ENCODE measurements at regions not wholly inside any gene's neighbourhood (a gene's known extent, or its start where the extent isn't known, plus 50 kb on each side); places are given as distances from the start of the nearest gene placed in this dataset.
A peak's percentile ranks its signal among the peaks of the same experiment; 100 is the strongest.

- H3K9me2 ChIP-seq (replicated peaks; ENCODE audit: low read length): no peaks in the 10 kb centered on the region
- no peak for TF ChIP-seq EZH2phosphoT487 (IDR thresholded peaks at IDR 0.05; ENCODE audit: borderline replicate concordance, low read length)
- no peak for TF ChIP-seq EZH2 (IDR thresholded peaks at IDR 0.05; ENCODE audit: low read length, unreplicated experiment)
- intact Hi-C loops (cut with micrococcal nuclease): loop anchor here (2.0 to 5.0 kb wide), 2 partner anchors 126 to 455 kb away; no protein-coding TSS in a partner anchor
- no peak overlapping the region for H2AFZ ChIP-seq (ENCODE audit: low read length)
- H3K27me3 ChIP-seq (ENCODE audit: low read length): no peaks in the 10 kb centered on the region
- H3K27ac ChIP-seq (ENCODE audit: low read length): no peak overlapping the region
- POLR2A ChIA-PET (ENCODE audit: unreplicated experiment): no interaction called here
- no peak overlapping the region for H3K9ac ChIP-seq (ENCODE audit: low read length)
- no peaks in the 10 kb centered on the region for H3K79me2 ChIP-seq (ENCODE audit: low read length)
- DNase-seq: peak; percentile 9
- CTCF ChIA-PET: no interaction called here
- no peaks in the 10 kb centered on the region for H3K36me3 ChIP-seq (ENCODE audit: low read depth, low read length)
- H3K4me2 ChIP-seq (ENCODE audit: low read length): peak overlapping the region; percentile 8; the same call in 1 of the 2 replicates
- ATAC-seq: peak; percentile 74
- H3K4me1 ChIP-seq (ENCODE audit: insufficient read depth, low read length): peaks cover 9% of the 10 kb centered on the region; the same call in 1 of the 2 replicates
- no peaks in the 10 kb centered on the region for H3F3A ChIP-seq (ENCODE audit: low read length, unreplicated experiment)
- H4K20me1 ChIP-seq (ENCODE audit: low read length): no peaks in the 10 kb centered on the region
- no TSS peak for BruUV-seq (replicated peaks)
- H3K9me3 ChIP-seq (ENCODE audit: low read length): 0 out of 2 replicates have a peak, but pooled peaks cover 10% of the 10 kb centered on the region
- H3K4me3 ChIP-seq (ENCODE audit: low read length): no peak overlapping the region
These were observed 134.3 kb downstream of the AHR start for GRCh38 chr7:17432793-17433192.

- no peak overlapping the region for H3K4me2 ChIP-seq (ENCODE audit: low read length)
- no peaks in the 10 kb centered on the region for H3K79me2 ChIP-seq (ENCODE audit: low read length)
- peaks cover 9% of the 10 kb centered on the region; the same call in 1 of the 2 replicates for H3K4me1 ChIP-seq (ENCODE audit: insufficient read depth, low read length)
- H3K27ac ChIP-seq (ENCODE audit: low read length): no peak overlapping the region
- BruUV-seq (replicated peaks): no TSS peak
- H3F3A ChIP-seq (ENCODE audit: low read length, unreplicated experiment): no peaks in the 10 kb centered on the region
- H3K9ac ChIP-seq (ENCODE audit: low read length): no peak overlapping the region
- DNase-seq: no peak
- H2AFZ ChIP-seq (ENCODE audit: low read length): no peak overlapping the region
- ATAC-seq: no peak
- no peaks in the 10 kb centered on the region for H3K27me3 ChIP-seq (ENCODE audit: low read length)
- H3K4me3 ChIP-seq (ENCODE audit: low read length): no peak overlapping the region
- ChIA-PET POLR2A (ENCODE audit: unreplicated experiment) (no interaction called here), CTCF (no interaction called here)
- intact Hi-C loops (cut with micrococcal nuclease): loop anchor here (5.0 kb wide), 1 partner anchor 457 kb away; no protein-coding TSS in a partner anchor
- H3K9me2 ChIP-seq (replicated peaks; ENCODE audit: low read length): no peaks in the 10 kb centered on the region
- H4K20me1 ChIP-seq (ENCODE audit: low read length): no peaks in the 10 kb centered on the region
- TF ChIP-seq EZH2phosphoT487 (IDR thresholded peaks at IDR 0.05; ENCODE audit: borderline replicate concordance, low read length): no peak
- TF ChIP-seq CTCF (conservative IDR thresholded peaks at IDR 0.05; ENCODE audit: low read depth, low read length): no peak
- TF ChIP-seq EZH2 (IDR thresholded peaks at IDR 0.05; ENCODE audit: low read length, unreplicated experiment): no peak
- no peaks in the 10 kb centered on the region for H3K36me3 ChIP-seq (ENCODE audit: low read depth, low read length)
- H3K9me3 ChIP-seq (ENCODE audit: low read length): no peaks in the 10 kb centered on the region
These were observed 135.7 kb downstream of the AHR start for GRCh38 chr7:17434191-17434590.

GRCh38 chr7:17434841-17435692 is 136.6 kb downstream of the AHR start:
- no peaks in the 10 kb centered on the region for H3K9me2 ChIP-seq (replicated peaks; ENCODE audit: low read length)
- no TSS peak for BruUV-seq (replicated peaks)
- DNase-seq (peak; percentile 5), ATAC-seq (peak; percentile 58)
- H3K27ac ChIP-seq (ENCODE audit: low read length): no peak overlapping the region
- peaks cover 9% of the 10 kb centered on the region; the same call in 1 of the 2 replicates for H3K4me1 ChIP-seq (ENCODE audit: insufficient read depth, low read length)
- H3K9me3 ChIP-seq (ENCODE audit: low read length): no peaks in the 10 kb centered on the region
- no peak overlapping the region for H2AFZ ChIP-seq (ENCODE audit: low read length)
- TF ChIP-seq EZH2phosphoT487 (IDR thresholded peaks at IDR 0.05; ENCODE audit: borderline replicate concordance, low read length): no peak
- TF ChIP-seq EZH2 (IDR thresholded peaks at IDR 0.05; ENCODE audit: low read length, unreplicated experiment): no peak
- TF ChIP-seq CTCF (conservative IDR thresholded peaks at IDR 0.05; ENCODE audit: low read depth, low read length): no peak
- H3K9ac ChIP-seq (ENCODE audit: low read length): no peak overlapping the region
- no peak overlapping the region for H3K4me2 ChIP-seq (ENCODE audit: low read length)
- H3K79me2 ChIP-seq (ENCODE audit: low read length): no peaks in the 10 kb centered on the region
- H3K4me3 ChIP-seq (ENCODE audit: low read length): no peak overlapping the region
- no peaks in the 10 kb centered on the region for H3K27me3 ChIP-seq (ENCODE audit: low read length)
- POLR2A ChIA-PET (ENCODE audit: unreplicated experiment): no interaction called here
- H4K20me1 ChIP-seq (ENCODE audit: low read length): no peaks in the 10 kb centered on the region
- CTCF ChIA-PET: no interaction called here
- no peaks in the 10 kb centered on the region for H3F3A ChIP-seq (ENCODE audit: low read length, unreplicated experiment)
- no peaks in the 10 kb centered on the region for H3K36me3 ChIP-seq (ENCODE audit: low read depth, low read length)
- intact Hi-C loops (cut with micrococcal nuclease): loop anchor here (5.0 kb wide), 1 partner anchor 458 kb away; no protein-coding TSS in a partner anchor

Measured in PC-3 (cell line).